ENCODE measurements at regions not wholly inside any gene's neighbourhood (a gene's known extent, or its start where the extent isn't known, plus 50 kb on each side); places are given as distances from the start of the nearest gene placed in this dataset.
"Not testable (repeated sequence)": the region's sequence is repeated elsewhere in the genome, so short reads cannot be mapped to it uniquely, and the experiment has no call there.

DNA sequence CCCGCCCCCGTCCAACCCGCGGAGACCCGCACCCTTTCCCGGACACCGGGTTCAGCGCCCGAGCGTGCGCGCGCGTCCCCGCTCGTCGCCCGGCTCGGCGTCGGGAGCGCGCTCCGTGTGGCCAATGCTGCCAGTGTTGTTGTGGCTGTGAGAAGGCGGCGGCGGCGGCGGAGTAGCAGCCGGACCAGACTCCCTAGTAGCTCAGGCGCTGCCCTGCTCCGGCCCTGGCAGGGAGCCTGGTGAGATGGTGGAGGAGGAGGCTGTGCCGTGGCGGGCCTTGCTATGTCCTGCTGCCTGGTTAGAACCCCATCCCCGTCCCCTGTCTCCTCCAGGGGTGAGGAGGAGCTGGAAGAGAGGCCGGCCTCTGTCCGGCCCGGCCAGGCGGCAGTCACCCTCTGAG, 553.2 kb downstream of the TUBA3C start:
- no peak for TF ChIP-seq POLR2AphosphoS5 (IDR thresholded peaks at IDR 0.05)
- TF ChIP-seq EP300 (IDR thresholded peaks at IDR 0.05) = no peak
- TF ChIP-seq, protein P1, sequence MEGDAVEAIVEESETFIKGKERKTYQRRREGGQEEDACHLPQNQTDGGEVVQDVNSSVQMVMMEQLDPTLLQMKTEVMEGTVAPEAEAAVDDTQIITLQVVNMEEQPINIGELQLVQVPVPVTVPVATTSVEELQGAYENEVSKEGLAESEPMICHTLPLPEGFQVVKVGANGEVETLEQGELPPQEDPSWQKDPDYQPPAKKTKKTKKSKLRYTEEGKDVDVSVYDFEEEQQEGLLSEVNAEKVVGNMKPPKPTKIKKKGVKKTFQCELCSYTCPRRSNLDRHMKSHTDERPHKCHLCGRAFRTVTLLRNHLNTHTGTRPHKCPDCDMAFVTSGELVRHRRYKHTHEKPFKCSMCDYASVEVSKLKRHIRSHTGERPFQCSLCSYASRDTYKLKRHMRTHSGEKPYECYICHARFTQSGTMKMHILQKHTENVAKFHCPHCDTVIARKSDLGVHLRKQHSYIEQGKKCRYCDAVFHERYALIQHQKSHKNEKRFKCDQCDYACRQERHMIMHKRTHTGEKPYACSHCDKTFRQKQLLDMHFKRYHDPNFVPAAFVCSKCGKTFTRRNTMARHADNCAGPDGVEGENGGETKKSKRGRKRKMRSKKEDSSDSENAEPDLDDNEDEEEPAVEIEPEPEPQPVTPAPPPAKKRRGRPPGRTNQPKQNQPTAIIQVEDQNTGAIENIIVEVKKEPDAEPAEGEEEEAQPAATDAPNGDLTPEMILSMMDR (IDR thresholded peaks at IDR 0.05) = no peak
- no peak for TF ChIP-seq POLR2A (IDR thresholded peaks at IDR 0.05)
- Histone ChIP-seq H3K4me1 (no peaks in the 10 kb centered on the region), H3K27ac (no peak overlapping the region), H3K9me3 (peaks cover 0 to 22% (median 2%) of the 10 kb centered on the region in 4 donors), H3K36me3 (no peaks in the 10 kb centered on the region), H3K4me3 (no peak overlapping the region), H3K27me3 (peaks cover 0 to 8% (median 0%) of the 10 kb centered on the region in 3 donors)
- peak in 1 of 2 donors; percentile 0 for DNase-seq
- intact Hi-C loops (cut with DNase I; ENCODE audit: low total_unique reads) = no loop called here
- 36 to 64% (median 60%) methylated on average over 19 to 39 of the region's 39 CpGs; no CpG with 5 or more reads in 1 of the 5 donors for WGBS, 5 donors

GRCh38 chr13:18624061-18624460, 557.6 kb downstream of the TUBA3C start:
- DNase-seq; H3K4me3 ChIP-seq; H3K36me3 ChIP-seq; H3K27me3 ChIP-seq; H3K4me1 ChIP-seq; H3K27ac ChIP-seq; H3K9me3 ChIP-seq; intact Hi-C loops (cut with DNase I; ENCODE audit: low total_unique reads): not testable (repeated sequence)
- WGBS, 5 donors = 47 to 63% (median 59%) methylated on average over 3 to 4 of the region's 4 CpGs

DNA sequence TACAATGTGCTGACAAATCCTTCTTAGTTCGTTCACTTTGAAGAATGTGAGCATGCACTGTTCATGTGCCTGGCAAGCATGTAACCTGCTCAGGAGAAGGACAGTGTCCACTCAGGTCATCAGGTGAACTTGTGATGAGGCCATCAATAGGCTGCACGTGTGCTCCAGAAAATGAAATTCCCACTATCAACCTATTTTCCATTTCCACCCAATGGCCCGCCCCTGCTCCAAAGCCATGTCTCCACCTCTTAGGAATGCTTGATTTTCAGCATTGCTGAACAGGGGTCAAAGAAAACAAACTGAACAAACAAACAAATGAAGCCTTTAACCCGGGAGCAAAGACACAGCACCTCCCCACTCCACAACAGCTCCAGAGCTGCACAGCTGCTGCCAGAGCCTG, 563.2 kb downstream of the TUBA3C start:
- intact Hi-C loops (cut with DNase I; ENCODE audit: low total_unique reads); H3K27me3 ChIP-seq; H3K4me3 ChIP-seq; DNase-seq; H3K4me1 ChIP-seq; H3K27ac ChIP-seq; H3K36me3 ChIP-seq; H3K9me3 ChIP-seq: not testable (repeated sequence)
- WGBS, 5 donors = 40 to 71% (median 61%) methylated on average over 2 to 4 of the region's 4 CpGs

GRCh38 chr13:18610476-18610875, 571.1 kb downstream of the TUBA3C start:
- H3K4me1 ChIP-seq; DNase-seq; H3K4me3 ChIP-seq; H3K9me3 ChIP-seq; intact Hi-C loops (cut with DNase I; ENCODE audit: low total_unique reads); H3K36me3 ChIP-seq; H3K27me3 ChIP-seq; H3K27ac ChIP-seq: not testable (repeated sequence)
- whole genome bisulfite sequencing, 5 donors = 78 to 100% (median 84%) methylated on average over 1 to 13 of the region's 14 CpGs

- WGBS, 5 donors = 43 to 53% (median 49%) methylated on average over 10 to 34 of the region's 42 CpGs; no CpG with 5 or more reads in 2 of the 5 donors
- H3K9me3 ChIP-seq; DNase-seq; H3K4me3 ChIP-seq; H3K27ac ChIP-seq; H3K36me3 ChIP-seq; intact Hi-C loops (cut with DNase I; ENCODE audit: low total_unique reads); H3K4me1 ChIP-seq; H3K27me3 ChIP-seq: not testable (repeated sequence)
These were observed 572.3 kb downstream of the TUBA3C start for GRCh38 chr13:18609371-18609770.

DNA sequence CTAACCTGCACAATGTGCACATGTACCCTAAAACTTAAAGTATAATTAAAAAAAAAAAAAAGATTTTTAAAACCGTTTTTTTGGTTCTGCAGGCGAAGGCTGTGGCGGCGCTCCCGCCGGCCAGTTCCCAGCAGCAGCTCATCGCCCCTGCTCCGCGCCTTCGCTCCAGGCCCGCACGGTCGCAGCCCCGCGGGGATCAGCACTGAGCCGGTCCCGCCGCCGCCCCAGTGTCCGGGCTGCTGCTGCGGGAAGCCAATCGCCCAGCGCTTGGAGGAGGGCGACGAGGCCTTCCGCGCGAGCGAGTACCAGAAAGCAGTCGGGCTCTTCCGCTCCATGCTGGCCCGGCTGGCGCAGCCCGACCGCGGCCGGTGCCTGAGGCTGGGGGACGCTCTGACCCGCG, 572.8 kb downstream of the TUBA3C start:
- H3K36me3 ChIP-seq; H3K27ac ChIP-seq; H3K9me3 ChIP-seq; intact Hi-C loops (cut with DNase I; ENCODE audit: low total_unique reads); DNase-seq; H3K4me1 ChIP-seq; H3K4me3 ChIP-seq; H3K27me3 ChIP-seq: not testable (repeated sequence)
- 42 to 80% (median 58%) methylated on average over 2 to 26 of the region's 40 CpGs for WGBS, 5 donors

GRCh38 chr13:18600366-18600765, 581.3 kb downstream of the TUBA3C start:
- intact Hi-C loops (cut with DNase I; ENCODE audit: low total_unique reads); H3K27ac ChIP-seq: not testable (repeated sequence)
- WGBS, 5 donors = 69 to 82% (median 72%) methylated on average over 6 to 16 of the region's 24 CpGs

GRCh38 chr13:18599791-18600211, 581.8 kb downstream of the TUBA3C start:
- H3K27ac ChIP-seq; DNase-seq; H3K4me3 ChIP-seq; intact Hi-C loops (cut with DNase I; ENCODE audit: low total_unique reads); H3K4me1 ChIP-seq; H3K36me3 ChIP-seq: not testable (repeated sequence)
- 42 to 55% (median 50%) methylated on average over 3 to 25 of the region's 25 CpGs; no CpG with 5 or more reads in 1 of the 5 donors for WGBS, 5 donors
- peaks cover 0 to 17% (median 0%) of the 10 kb centered on the region in 3 donors for H3K27me3 ChIP-seq
- peaks cover 0 to 25% (median 20%) of the 10 kb centered on the region in 4 donors for H3K9me3 ChIP-seq

More at GRCh38 chr13:18600366-18600765, 581.3 kb downstream of the TUBA3C start:
- peaks cover 0 to 17% (median 0%) of the 10 kb centered on the region in 3 donors for H3K27me3 ChIP-seq
- H3K36me3 ChIP-seq, H3K4me1 ChIP-seq, H3K4me3 ChIP-seq, DNase-seq: not testable (repeated sequence)
- H3K9me3 ChIP-seq = peaks cover 0 to 20% (median 15%) of the 10 kb centered on the region in 4 donors

DNA sequence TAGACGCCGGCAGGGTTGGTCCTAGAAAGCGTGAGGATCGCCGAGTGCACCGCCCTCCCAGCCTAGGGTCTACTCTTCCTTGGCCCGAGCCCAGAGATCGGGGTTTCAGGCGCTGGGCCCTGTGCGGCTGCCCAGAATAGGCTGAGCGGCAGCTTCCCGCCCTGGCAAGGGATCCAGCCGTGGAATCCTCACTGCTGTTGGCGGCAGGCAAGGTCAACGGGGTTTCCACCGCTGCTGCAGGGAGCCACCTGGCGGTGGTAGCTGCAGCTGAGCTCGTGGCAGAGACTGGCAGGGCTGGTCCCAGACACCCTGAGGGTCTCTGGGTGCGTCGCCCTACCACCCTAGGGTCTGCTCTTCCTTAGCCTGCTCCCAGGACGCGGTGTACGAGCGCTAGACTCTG, 583.1 kb downstream of the TUBA3C start:
- H3K4me1 ChIP-seq; intact Hi-C loops (cut with DNase I; ENCODE audit: low total_unique reads); H3K4me3 ChIP-seq; H3K36me3 ChIP-seq; H3K27ac ChIP-seq; DNase-seq: not testable (repeated sequence)
- 50 to 71% (median 62%) methylated on average over 4 to 24 of the region's 24 CpGs for WGBS, 5 donors
- H3K9me3 ChIP-seq = peaks cover 0 to 32% (median 23%) of the 10 kb centered on the region in 4 donors
- H3K27me3 ChIP-seq = peaks cover 0 to 17% (median 0%) of the 10 kb centered on the region in 3 donors

GRCh38 chr13:18597940-18598339, 583.7 kb downstream of the TUBA3C start:
- Histone ChIP-seq H3K9me3 (peaks cover 0 to 32% (median 23%) of the 10 kb centered on the region in 4 donors), H3K27me3 (peaks cover 0 to 17% (median 0%) of the 10 kb centered on the region in 3 donors)
- H3K36me3 ChIP-seq; H3K4me3 ChIP-seq; H3K4me1 ChIP-seq; DNase-seq; intact Hi-C loops (cut with DNase I; ENCODE audit: low total_unique reads); H3K27ac ChIP-seq: not testable (repeated sequence)
- WGBS, 5 donors = 76 to 95% (median 79%) methylated on average over 8 to 14 of the region's 14 CpGs

DNA sequence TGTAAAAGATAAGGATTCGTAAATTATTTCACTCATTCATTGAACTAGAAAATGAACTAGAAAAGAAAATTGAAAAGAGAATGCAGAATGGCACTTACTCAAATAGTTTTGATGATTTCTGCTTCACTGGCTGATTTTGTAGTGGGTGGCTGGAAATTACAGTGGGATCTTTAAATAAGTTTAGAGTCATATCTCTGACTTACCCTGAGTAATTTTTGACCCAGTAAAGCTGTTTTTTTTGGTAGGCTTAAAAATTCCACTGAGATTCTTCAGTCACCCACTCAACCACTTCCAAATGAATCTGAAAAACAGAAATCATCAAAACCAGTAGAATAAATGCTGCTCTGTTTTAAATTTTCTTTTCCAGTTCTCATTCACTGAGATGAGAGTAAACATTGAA, 604.5 kb downstream of the TUBA3C start:
- H3K27me3 ChIP-seq; H3K27ac ChIP-seq; H3K4me1 ChIP-seq; H3K36me3 ChIP-seq; DNase-seq; H3K9me3 ChIP-seq; intact Hi-C loops (cut with DNase I; ENCODE audit: low total_unique reads); H3K4me3 ChIP-seq: not testable (repeated sequence)
- no CpG with 5 or more reads among the region's 1 CpG for whole genome bisulfite sequencing, 5 donors
